DOHH2 (cell line): ENCODE measurements at regions not wholly inside any gene's neighbourhood (a gene's known extent, or its start where the extent isn't known, plus 50 kb on each side); places are given as distances from the start of the nearest gene placed in this dataset.

Source experiments
- H3F3A ChIP-seq: fragments of 200-600 bp; sonication (generic), shearing (Covaris generic); 2 replicates; pipeline ENCODE4 v1.6.0; 2016; ENCODE audit warnings: antibody characterized with exemption, mild to moderate bottlenecking; ENCODE audit not compliant: control insufficient read depth, insufficient read depth
- H3K27ac ChIP-seq: fragments of 200-600 bp; sonication (generic); 2 replicates; pipeline ENCODE4 v1.5.1; 2014; ENCODE audit warnings: low read depth, mild to moderate bottlenecking, low read length, moderate library complexity
- H3K27me3 ChIP-seq: fragments of 200-600 bp; sonication (generic); 2 replicates; pipeline ENCODE4 v1.6.1; 2014; ENCODE audit warnings: mild to moderate bottlenecking, low read length, mixed read lengths; ENCODE audit not compliant: control insufficient read depth
- H3K36me3 ChIP-seq: fragments of 200-600 bp; sonication (generic); 2 replicates; pipeline ENCODE4 v1.6.1; 2014; ENCODE audit warnings: mild to moderate bottlenecking, low read length, moderate library complexity, mixed read lengths; ENCODE audit not compliant: control insufficient read depth
- H3K4me1 ChIP-seq: fragments of 200-600 bp; sonication (generic); 2 replicates; pipeline ENCODE4 v1.6.1; 2014; ENCODE audit warnings: mild to moderate bottlenecking, low read length, mixed read lengths; ENCODE audit not compliant: control insufficient read depth
- H3K4me2 ChIP-seq: fragments of 200-600 bp; sonication (generic); 2 replicates; pipeline ENCODE4 v1.6.0; 2014; ENCODE audit warnings: mild to moderate bottlenecking, low read length, moderate library complexity
- H3K4me3 ChIP-seq: fragments of 200-600 bp; sonication (generic); 2 replicates; pipeline ENCODE4 v1.5.1; 2014; ENCODE audit warnings: mild to moderate bottlenecking, low read length, mixed read lengths
- H3K79me2 ChIP-seq: fragments of 200-600 bp; sonication (generic); 2 replicates; pipeline ENCODE4 v1.6.1; 2014; ENCODE audit warnings: mild to moderate bottlenecking, low read length, mixed read lengths; ENCODE audit not compliant: control insufficient read depth
- H3K9me2 ChIP-seq: fragments of 200-600 bp; sonication (generic); replicated peaks from 2 replicates; pipeline ENCODE4 v1.6.1; 2014; ENCODE audit warnings: mild to moderate bottlenecking, low read length, mixed read lengths; ENCODE audit not compliant: control insufficient read depth
- H3K9me3 ChIP-seq: fragments of 200-600 bp; sonication (generic); 2 replicates; pipeline ENCODE4 v1.6.1; 2014; ENCODE audit warnings: antibody characterized with exemption, low read length, mixed read lengths; ENCODE audit not compliant: control insufficient read depth, insufficient read depth
- H4K20me1 ChIP-seq: fragments of 200-600 bp; sonication (generic); 2 replicates; pipeline ENCODE4 v1.6.0; 2014; ENCODE audit warnings: low read depth, mild to moderate bottlenecking, antibody characterized with exemption, low read length, moderate library complexity; ENCODE audit not compliant: control insufficient read depth, insufficient read depth
- EZH2phosphoT487 ChIP-seq: fragments of 200-600 bp; sonication (generic); IDR thresholded peaks from 2 replicates; pipeline ENCODE4 v1.6.1; 2017; ENCODE audit warnings: borderline replicate concordance, mild to moderate bottlenecking, antibody characterized with exemption, low read length, moderate library complexity, mixed read lengths
- TF ChIP-seq, protein P1 (sequence below): fragments of 200-600 bp; sonication (generic); IDR thresholded peaks from one replicate; pipeline ENCODE4 v1.5.1; 2014; ENCODE audit warnings: antibody characterized with exemption, mild to moderate bottlenecking, low read depth, low read length; ENCODE audit not compliant: poor library complexity, severe bottlenecking

DNA sequence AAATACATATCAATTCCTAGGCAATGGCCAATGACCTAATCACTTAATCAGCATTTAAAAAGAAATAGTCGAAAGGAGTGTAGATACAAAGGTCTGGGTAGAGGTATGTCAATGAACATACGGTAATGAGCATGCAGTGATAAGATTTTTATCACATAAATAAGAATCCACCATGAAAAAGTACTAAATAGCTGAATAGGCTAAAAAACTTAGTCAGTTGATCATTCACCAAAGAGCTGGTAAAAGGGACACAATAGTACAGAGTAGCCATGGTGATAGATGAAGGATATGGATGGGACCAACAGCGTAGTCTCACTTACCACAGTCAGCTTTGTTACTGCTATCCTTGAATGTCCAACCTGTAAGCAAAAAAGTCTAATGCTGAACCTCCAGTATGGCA lies 1018.6 kb upstream of the EYS start:
- Histone ChIP-seq H4K20me1 (no peaks in the 10 kb centered on the region), H3K27ac (no peak overlapping the region), H3F3A (no peaks in the 10 kb centered on the region), H3K4me1 (no peaks in the 10 kb centered on the region), H3K9me3 (no peaks in the 10 kb centered on the region), H3K36me3 (no peaks in the 10 kb centered on the region), H3K79me2 (no peaks in the 10 kb centered on the region), H3K27me3 (no peaks in the 10 kb centered on the region), H3K4me3 (no peak overlapping the region), H3K9me2 (no peaks in the 10 kb centered on the region), H3K4me2 (no peak overlapping the region)
- no peak for TF ChIP-seq EZH2phosphoT487

DNA sequence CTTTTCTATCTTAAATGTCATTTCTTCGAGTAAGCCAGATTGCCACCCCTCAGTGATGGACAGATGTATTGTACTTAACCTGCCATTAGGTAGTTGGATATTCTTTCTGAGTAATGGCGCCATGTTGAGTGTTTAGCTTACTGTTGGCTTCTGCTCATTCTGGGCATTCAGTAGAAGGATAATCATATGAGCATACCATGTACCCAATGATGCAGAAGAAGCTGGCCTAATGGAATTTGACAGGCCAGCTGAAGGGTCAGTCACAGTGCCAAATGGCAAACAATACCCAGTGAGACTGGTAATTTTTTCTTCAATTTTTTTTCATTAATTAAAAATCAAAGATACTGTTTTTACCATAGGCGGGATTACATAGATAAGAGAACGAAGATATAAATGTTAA lies 1010.8 kb upstream of the EYS start:
- Histone ChIP-seq H3K79me2 (no peaks in the 10 kb centered on the region), H3K27me3 (no peaks in the 10 kb centered on the region), H3K9me2 (no peaks in the 10 kb centered on the region), H3K9me3 (no peaks in the 10 kb centered on the region), H3K4me2 (no peak overlapping the region), H3F3A (no peaks in the 10 kb centered on the region), H4K20me1 (no peaks in the 10 kb centered on the region), H3K36me3 (no peaks in the 10 kb centered on the region), H3K27ac (no peak overlapping the region), H3K4me1 (no peaks in the 10 kb centered on the region), H3K4me3 (no peak overlapping the region)
- no peak for TF ChIP-seq EZH2phosphoT487
- TF ChIP-seq, protein P1, sequence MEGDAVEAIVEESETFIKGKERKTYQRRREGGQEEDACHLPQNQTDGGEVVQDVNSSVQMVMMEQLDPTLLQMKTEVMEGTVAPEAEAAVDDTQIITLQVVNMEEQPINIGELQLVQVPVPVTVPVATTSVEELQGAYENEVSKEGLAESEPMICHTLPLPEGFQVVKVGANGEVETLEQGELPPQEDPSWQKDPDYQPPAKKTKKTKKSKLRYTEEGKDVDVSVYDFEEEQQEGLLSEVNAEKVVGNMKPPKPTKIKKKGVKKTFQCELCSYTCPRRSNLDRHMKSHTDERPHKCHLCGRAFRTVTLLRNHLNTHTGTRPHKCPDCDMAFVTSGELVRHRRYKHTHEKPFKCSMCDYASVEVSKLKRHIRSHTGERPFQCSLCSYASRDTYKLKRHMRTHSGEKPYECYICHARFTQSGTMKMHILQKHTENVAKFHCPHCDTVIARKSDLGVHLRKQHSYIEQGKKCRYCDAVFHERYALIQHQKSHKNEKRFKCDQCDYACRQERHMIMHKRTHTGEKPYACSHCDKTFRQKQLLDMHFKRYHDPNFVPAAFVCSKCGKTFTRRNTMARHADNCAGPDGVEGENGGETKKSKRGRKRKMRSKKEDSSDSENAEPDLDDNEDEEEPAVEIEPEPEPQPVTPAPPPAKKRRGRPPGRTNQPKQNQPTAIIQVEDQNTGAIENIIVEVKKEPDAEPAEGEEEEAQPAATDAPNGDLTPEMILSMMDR = no peak

DNA sequence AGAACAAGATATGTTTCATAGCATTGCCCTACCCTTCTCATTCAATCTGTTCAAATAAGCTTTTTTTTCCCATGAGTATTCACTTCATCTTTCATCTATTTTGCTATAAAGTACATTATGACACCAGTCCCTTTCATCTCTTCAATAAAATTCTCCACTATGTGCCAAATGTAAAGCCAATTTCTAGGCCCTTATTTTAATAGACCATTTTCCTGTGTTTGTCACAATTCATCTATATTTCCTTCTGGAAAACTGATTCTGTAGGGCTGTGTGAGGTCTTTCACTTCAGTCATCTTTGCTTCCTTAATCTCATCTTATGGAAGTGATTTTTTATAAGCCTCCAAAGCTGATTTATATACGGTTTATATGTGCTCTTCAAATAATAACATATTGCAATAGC lies 992.4 kb upstream of the EYS start:
- H3K9me3 ChIP-seq = no peaks in the 10 kb centered on the region
- no peak overlapping the region for H3K4me3 ChIP-seq
- H3K79me2 ChIP-seq = no peaks in the 10 kb centered on the region
- no peaks in the 10 kb centered on the region for H3F3A ChIP-seq
- no peaks in the 10 kb centered on the region for H3K36me3 ChIP-seq
- H3K4me2 ChIP-seq = no peak overlapping the region
- H3K27me3 ChIP-seq = no peaks in the 10 kb centered on the region
- H3K9me2 ChIP-seq = no peaks in the 10 kb centered on the region
- no peak for TF ChIP-seq EZH2phosphoT487
- TF ChIP-seq, protein P1 = no peak
- no peak overlapping the region for H3K27ac ChIP-seq
- H3K4me1 ChIP-seq = no peaks in the 10 kb centered on the region
- H4K20me1 ChIP-seq = no peaks in the 10 kb centered on the region

DNA sequence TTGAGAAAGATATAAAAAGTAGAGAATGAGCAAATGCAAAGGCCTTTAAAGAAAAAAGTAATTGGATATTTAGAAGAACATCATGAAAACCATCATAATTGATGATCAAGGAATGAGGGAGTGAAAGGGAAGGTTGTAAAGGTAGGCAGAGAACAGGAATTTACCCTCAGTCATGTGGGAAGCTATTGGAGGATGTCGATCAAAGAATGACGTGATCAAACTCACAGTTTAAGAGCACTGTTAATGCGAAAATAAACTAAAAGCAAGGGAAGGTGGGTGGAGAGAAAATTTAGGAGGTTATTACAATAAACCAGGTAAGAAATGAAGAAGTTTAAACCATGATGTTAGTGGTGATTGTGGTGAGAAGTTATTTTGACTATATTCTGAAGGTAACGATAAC lies 982.6 kb upstream of the EYS start:
- no peak for TF ChIP-seq EZH2phosphoT487
- TF ChIP-seq, protein P1 = no peak
- Histone ChIP-seq H3K4me3 (no peak overlapping the region), H3K4me1 (no peaks in the 10 kb centered on the region), H3K4me2 (no peak overlapping the region), H3K27me3 (no peaks in the 10 kb centered on the region), H3K9me2 (no peaks in the 10 kb centered on the region), H3K27ac (no peak overlapping the region), H3K9me3 (no peaks in the 10 kb centered on the region), H3K79me2 (no peaks in the 10 kb centered on the region), H3F3A (no peaks in the 10 kb centered on the region), H4K20me1 (no peaks in the 10 kb centered on the region), H3K36me3 (no peaks in the 10 kb centered on the region)
